Endodermal cell (in vitro differentiated cells): ENCODE measurements at regions not wholly inside any gene's neighbourhood (a gene's known extent, or its start where the extent isn't known, plus 50 kb on each side); places are given as distances from the start of the nearest gene placed in this dataset.

Experiments
- DNase-seq: peaks from one replicate; pipeline ENCODE4 v3.0.0-alpha.2; 2017
- H3K27ac ChIP-seq: 2 replicates; pipeline ENCODE4 v1.5.1; 2013; ENCODE audit warnings: mild to moderate bottlenecking, low read depth, low read length, moderate library complexity
- H3K27me3 ChIP-seq: 2 replicates; pipeline ENCODE4 v1.6.1; 2013; ENCODE audit warnings: mild to moderate bottlenecking, low read length, moderate library complexity; ENCODE audit not compliant: insufficient read depth, control insufficient read depth, poor library complexity, severe bottlenecking
- H3K36me3 ChIP-seq: 2 replicates; pipeline ENCODE4 v1.7.0; 2013; ENCODE audit warnings: mild to moderate bottlenecking, low read length, moderate library complexity; ENCODE audit not compliant: control insufficient read depth, insufficient read depth
- H3K4me1 ChIP-seq: one replicate; pipeline ENCODE4 v1.7.0; 2013; ENCODE audit warnings: low read length; ENCODE audit not compliant: control insufficient read depth, insufficient read depth
- H3K4me3 ChIP-seq: 2 replicates; pipeline ENCODE4 v1.5.1; 2013; ENCODE audit warnings: mild to moderate bottlenecking, low read length, moderate library complexity
- H3K9ac ChIP-seq: 2 replicates; pipeline ENCODE4 v1.6.1; 2013; ENCODE audit warnings: mild to moderate bottlenecking, low read length, moderate library complexity; ENCODE audit not compliant: poor library complexity, severe bottlenecking; ENCODE audit errors: extremely low read depth
- H3K9me3 ChIP-seq: 2 replicates; pipeline ENCODE4 v1.6.1; 2013; ENCODE audit warnings: mild to moderate bottlenecking, low read length, moderate library complexity; ENCODE audit not compliant: control insufficient read depth
- H3K27ac Mint-ChIP-seq: 2 replicates; pipeline ENCODE4 v1.8.0; 2020; ENCODE audit warnings: mixed read lengths
- H3K27me3 Mint-ChIP-seq: 2 replicates; pipeline ENCODE4 v1.8.0; 2021; ENCODE audit warnings: mild to moderate bottlenecking, mixed read lengths; ENCODE audit not compliant: insufficient read depth
- H3K36me3 Mint-ChIP-seq: 2 replicates; pipeline ENCODE4 v1.8.0; 2020; ENCODE audit warnings: low read depth, mixed read lengths
- H3K4me1 Mint-ChIP-seq: 2 replicates; pipeline ENCODE4 v1.8.0; 2020; ENCODE audit warnings: mixed read lengths
- H3K4me3 Mint-ChIP-seq: 2 replicates; pipeline ENCODE4 v1.8.0; 2020; ENCODE audit warnings: mild to moderate bottlenecking, moderate library complexity, mixed read lengths
- H3K9me3 Mint-ChIP-seq: 2 replicates; pipeline ENCODE4 v1.8.0; 2020; ENCODE audit warnings: mild to moderate bottlenecking, mixed read lengths
- WGBS, 2 experiments: methylation state at CpG; one replicate each; pipeline versions ENCODE4 v1.1.5 to v1.1.7; 2013; ENCODE audit warnings: missing lambda C conversion rate in 2 of 2, mixed read lengths in 1 of 2; ENCODE audit not compliant: insufficient coverage in 1 of 2, insufficient read length in 1 of 2; 5-methylcytosine and 5-hydroxymethylcytosine counted together
- TF ChIP-seq, protein P1 (sequence below): fragments of 200-600 bp; sonication (generic); conservative IDR thresholded peaks from 2 replicates; pipeline ENCODE4 v1.5.0; 2021; ENCODE audit warnings: antibody characterized with exemption, mild to moderate bottlenecking

DNA sequence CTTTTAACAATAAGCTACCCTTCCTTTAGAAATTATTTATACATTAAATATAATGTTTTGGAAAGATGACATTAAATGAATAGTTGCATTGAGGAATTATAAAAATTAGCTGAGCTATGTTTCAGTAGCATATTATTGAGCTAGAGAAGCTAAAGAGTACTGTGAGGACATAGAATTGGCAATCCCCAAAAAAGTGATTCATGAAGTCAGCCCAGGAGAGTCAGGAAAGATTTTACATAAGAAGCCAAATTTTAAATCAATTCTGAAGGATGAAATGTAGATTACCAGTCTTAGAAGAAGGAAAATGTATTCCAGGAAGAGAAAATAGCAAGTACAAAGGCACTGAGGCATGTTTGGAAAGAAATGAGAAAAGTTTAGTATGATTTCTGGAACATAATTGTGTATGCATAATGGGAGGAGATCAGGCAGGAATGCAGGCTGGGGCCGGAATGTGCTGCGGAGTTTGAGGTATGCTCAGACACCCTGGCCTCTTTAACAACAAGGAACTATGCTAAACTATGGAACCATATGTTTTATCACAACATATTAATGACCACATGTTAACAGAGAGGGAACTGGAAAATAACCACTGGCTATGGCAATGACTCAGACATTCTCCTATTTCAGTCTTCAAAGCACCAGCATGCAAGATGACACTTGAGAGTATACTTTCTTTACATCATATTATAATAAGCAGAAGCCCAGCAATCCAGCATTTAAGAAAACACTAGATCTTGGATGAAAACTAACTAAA, 103.3 kb upstream of the COL8A1 start:
- H3K27ac Mint-ChIP-seq: no peak overlapping the region
- Histone ChIP-seq H3K27me3 (no peaks in the 10 kb centered on the region), H3K4me1 (no peaks in the 10 kb centered on the region), H3K9ac (no peak overlapping the region), H3K4me3 (no peak overlapping the region), H3K27ac (no peak overlapping the region), H3K9me3 (peaks cover 6% of the 10 kb centered on the region), H3K36me3 (no peaks in the 10 kb centered on the region)
- TF ChIP-seq, protein P1, sequence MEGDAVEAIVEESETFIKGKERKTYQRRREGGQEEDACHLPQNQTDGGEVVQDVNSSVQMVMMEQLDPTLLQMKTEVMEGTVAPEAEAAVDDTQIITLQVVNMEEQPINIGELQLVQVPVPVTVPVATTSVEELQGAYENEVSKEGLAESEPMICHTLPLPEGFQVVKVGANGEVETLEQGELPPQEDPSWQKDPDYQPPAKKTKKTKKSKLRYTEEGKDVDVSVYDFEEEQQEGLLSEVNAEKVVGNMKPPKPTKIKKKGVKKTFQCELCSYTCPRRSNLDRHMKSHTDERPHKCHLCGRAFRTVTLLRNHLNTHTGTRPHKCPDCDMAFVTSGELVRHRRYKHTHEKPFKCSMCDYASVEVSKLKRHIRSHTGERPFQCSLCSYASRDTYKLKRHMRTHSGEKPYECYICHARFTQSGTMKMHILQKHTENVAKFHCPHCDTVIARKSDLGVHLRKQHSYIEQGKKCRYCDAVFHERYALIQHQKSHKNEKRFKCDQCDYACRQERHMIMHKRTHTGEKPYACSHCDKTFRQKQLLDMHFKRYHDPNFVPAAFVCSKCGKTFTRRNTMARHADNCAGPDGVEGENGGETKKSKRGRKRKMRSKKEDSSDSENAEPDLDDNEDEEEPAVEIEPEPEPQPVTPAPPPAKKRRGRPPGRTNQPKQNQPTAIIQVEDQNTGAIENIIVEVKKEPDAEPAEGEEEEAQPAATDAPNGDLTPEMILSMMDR: no peak
- H3K4me1 Mint-ChIP-seq: no peaks in the 10 kb centered on the region
- WGBS, 2 experiments: 92 to 94% methylated on average over 2 of the region's 2 CpGs
- DNase-seq: no peak
- no peaks in the 10 kb centered on the region for H3K9me3 Mint-ChIP-seq
- H3K4me3 Mint-ChIP-seq: no peak overlapping the region
- H3K27me3 Mint-ChIP-seq: no peaks in the 10 kb centered on the region
- H3K36me3 Mint-ChIP-seq: no peaks in the 10 kb centered on the region

DNA sequence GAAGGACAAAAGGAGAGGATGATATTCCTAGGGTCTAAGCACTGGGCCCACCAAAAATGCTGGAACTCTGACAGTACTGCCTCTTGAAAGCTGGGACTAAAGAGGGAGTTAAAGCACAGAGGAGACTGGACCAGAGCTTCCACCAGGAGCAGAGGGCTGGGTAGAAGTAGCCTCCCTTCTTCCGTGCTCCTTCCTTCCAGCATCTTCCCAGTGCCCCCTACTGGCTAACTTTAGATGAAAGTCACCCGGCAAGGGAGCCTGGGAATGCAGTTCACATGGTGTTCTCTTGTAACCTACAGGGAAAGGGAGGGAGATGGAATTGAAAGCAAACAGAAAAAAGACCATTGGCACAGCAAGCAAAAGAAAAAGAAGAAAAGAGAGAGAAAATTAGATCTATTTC, 106.1 kb upstream of the COL8A1 start:
- Histone ChIP-seq H3K9ac (no peak overlapping the region), H3K9me3 (no peaks in the 10 kb centered on the region), H3K27ac (no peak overlapping the region), H3K4me3 (no peak overlapping the region), H3K4me1 (no peaks in the 10 kb centered on the region), H3K27me3 (no peaks in the 10 kb centered on the region), H3K36me3 (no peaks in the 10 kb centered on the region)
- no peaks in the 10 kb centered on the region for H3K27me3 Mint-ChIP-seq
- TF ChIP-seq, protein P1: peak; percentile 90
- H3K27ac Mint-ChIP-seq: no peak overlapping the region
- WGBS, 2 experiments: 24% methylated on average over 2 of the region's 2 CpGs; no CpG with 5 or more reads in 1 of the 2 experiments
- H3K9me3 Mint-ChIP-seq: no peaks in the 10 kb centered on the region
- peak; percentile 92 for DNase-seq
- no peaks in the 10 kb centered on the region for H3K36me3 Mint-ChIP-seq
- no peak overlapping the region for H3K4me3 Mint-ChIP-seq
- H3K4me1 Mint-ChIP-seq: peaks cover 1% of the 10 kb centered on the region

DNA sequence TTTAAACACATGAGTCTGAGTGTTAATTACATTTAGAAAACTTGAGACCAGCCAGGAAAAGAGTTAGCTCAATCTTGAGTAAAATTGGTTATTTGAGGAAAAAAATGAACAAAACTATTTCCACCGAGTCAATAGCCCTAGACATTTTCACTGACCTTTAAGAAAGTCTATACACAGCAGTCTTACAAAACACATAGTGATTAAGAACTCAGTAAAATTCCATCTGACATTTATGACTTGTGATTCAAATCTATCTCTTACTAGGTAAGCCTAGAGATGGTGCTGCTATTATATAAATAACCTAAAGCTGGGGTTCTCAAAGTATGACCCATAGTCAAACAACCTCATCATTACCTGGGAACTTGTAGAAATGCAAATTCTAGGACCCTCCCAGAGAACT, 109.1 kb upstream of the COL8A1 start:
- 90% methylated on average over 1 of the region's 1 CpG; no CpG with 5 or more reads in 1 of the 2 experiments for WGBS, 2 experiments
- Histone ChIP-seq H3K9me3 (no peaks in the 10 kb centered on the region), H3K27me3 (no peaks in the 10 kb centered on the region), H3K27ac (no peak overlapping the region), H3K36me3 (no peaks in the 10 kb centered on the region), H3K4me3 (no peak overlapping the region), H3K9ac (no peak overlapping the region), H3K4me1 (no peaks in the 10 kb centered on the region)
- Mint-ChIP-seq H3K36me3 (no peaks in the 10 kb centered on the region), H3K4me1 (peaks cover 6% of the 10 kb centered on the region), H3K4me3 (no peak overlapping the region), H3K27ac (no peak overlapping the region), H3K27me3 (peaks cover 8% of the 10 kb centered on the region), H3K9me3 (no peaks in the 10 kb centered on the region)
- no peak for DNase-seq
- TF ChIP-seq, protein P1: no peak
